Gastrocnemius medialis (tissue), 4 donors: ENCODE measurements at regions not wholly inside any gene's neighbourhood (a gene's known extent, or its start where the extent isn't known, plus 50 kb on each side); places are given as distances from the start of the nearest gene placed in this dataset.

ENCODE experiments used
- ATAC-seq, 2 donors: fragments of 150-250 bp; one replicate each; pipeline ENCODE4 v1.9.1; 2016
- DNase-seq, 2 donors: peaks; one replicate each; pipeline ENCODE4 v3.0.0-alpha.2; 2019
- H3K27ac ChIP-seq, 4 donors: fragments of 200-600 bp; sonication (generic); 1 replicate in 1 of 4; 2 replicates in 3 of 4; pipeline ENCODE4 v1.5.1; 2016 to 2018; ENCODE audit warnings: mild to moderate bottlenecking in 2 of 4, moderate library complexity in 1 of 4
- H3K27me3 ChIP-seq, 3 donors: fragments of 200-600 bp; sonication (generic) in 2 of 3; 1 replicate in 1 of 3; 2 replicates in 2 of 3; pipeline versions ENCODE4 v1.5.1 to v1.6.0; 2016 to 2019; ENCODE audit warnings: mild to moderate bottlenecking in 1 of 3, moderate library complexity in 1 of 3
- H3K36me3 ChIP-seq, 2 donors: fragments of 200-600 bp; sonication (generic) in 1 of 2; one replicate each; pipeline ENCODE4 v1.5.1; 2017 to 2018
- H3K4me1 ChIP-seq, 2 donors: fragments of 200-600 bp; sonication (generic) in 1 of 2; one replicate each; pipeline ENCODE4 v1.5.1; 2016 to 2017; ENCODE audit warnings: mild to moderate bottlenecking in 2 of 2
- H3K4me3 ChIP-seq, 4 donors: fragments of 200-600 bp; sonication (generic) in 3 of 4; 1 replicate in 1 of 4; 2 replicates in 3 of 4; pipeline ENCODE4 v1.5.1; 2016 to 2019; ENCODE audit warnings: mild to moderate bottlenecking in 2 of 4
- H3K9me3 ChIP-seq, 3 donors: fragments of 200-600 bp; sonication (generic) in 2 of 3; 1 replicate in 1 of 3; 2 replicates in 2 of 3; pipeline ENCODE4 v1.5.1; 2016 to 2019
- CTCF ChIP-seq, 5 experiments: fragments of 450-650 bp in 3 of 5; fragments of 200-600 bp in 2 of 5; sonication (generic) in 2 of 5; IDR thresholded peaks in 4 of 5; conservative IDR thresholded peaks in 1 of 5; 1 replicate in 4 of 5; 2 replicates in 1 of 5; pipeline ENCODE4 v1.5.1; 2016 to 2019; ENCODE audit warnings: antibody characterized with exemption in 5 of 5, mild to moderate bottlenecking in 3 of 5, moderate library complexity in 3 of 5
- POLR2A ChIP-seq, 2 donors: fragments of 450-650 bp; IDR thresholded peaks; one replicate each; pipeline ENCODE4 v1.6.1; 2017; ENCODE audit warnings: antibody characterized with exemption in 2 of 2, mild to moderate bottlenecking in 2 of 2, moderate library complexity in 2 of 2
- in situ Hi-C, 4 donors: fragments of 200-750 bp; cut with MboI; loops; one replicate each; pipeline versions ENCODE4 v1.15.0 to v1.8.0; 2017; ENCODE audit warnings: low sequenced_read_pairs in 4 of 4
- intact Hi-C: fragments of 100-400 bp; cut with DNase I; formaldehyde crosslinking; loops from one replicate; pipeline ENCODE4 v1.15.1; 2023; ENCODE audit warnings: low total_unique reads

GRCh38 chr2:121036226-121036692, 248.7 kb downstream of the TFCP2L1 start:
- Histone ChIP-seq H3K4me1 (no peaks in the 10 kb centered on the region), H3K27ac (no peak overlapping the region), H3K4me3 (no peak overlapping the region), H3K9me3 (no peaks in the 10 kb centered on the region), H3K36me3 (no peaks in the 10 kb centered on the region), H3K27me3 (no peaks in the 10 kb centered on the region)
- ATAC-seq (no peak), DNase-seq (no peak)
- in situ Hi-C loops, result no loop called here
- TF ChIP-seq CTCF (IDR thresholded peaks at IDR 0.05 in 4 of 5, conservative IDR thresholded peaks at IDR 0.05 in 1 of 5) (no peak), POLR2A (IDR thresholded peaks at IDR 0.05) (no peak)
- intact Hi-C loops, result no loop called here

DNA sequence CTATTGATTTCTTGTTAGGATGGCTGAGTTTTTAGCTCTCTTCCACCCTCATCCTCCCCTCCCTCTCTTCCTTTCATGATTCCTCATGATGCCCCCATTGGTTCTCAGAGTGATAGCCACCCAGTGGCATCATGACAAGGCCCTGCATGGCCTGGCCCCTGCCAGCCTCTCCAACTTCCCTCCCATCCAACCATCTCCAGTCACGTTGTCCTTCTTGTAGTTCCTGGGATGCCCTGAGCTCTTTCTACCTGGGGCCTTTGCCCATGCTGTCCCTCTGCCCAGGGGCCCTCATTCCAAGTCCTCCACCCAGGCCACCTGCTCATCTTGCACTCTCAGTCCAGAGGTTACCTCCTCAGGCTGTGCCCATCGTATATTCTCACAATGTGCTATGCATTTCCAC, 247.5 kb downstream of the TFCP2L1 start:
- Histone ChIP-seq H3K36me3 (no peaks in the 10 kb centered on the region), H3K4me3 (no peak overlapping the region), H3K4me1 (no peaks in the 10 kb centered on the region), H3K27ac (no peak overlapping the region), H3K27me3 (no peaks in the 10 kb centered on the region), H3K9me3 (no peaks in the 10 kb centered on the region)
- in situ Hi-C loops (no loop called here), intact Hi-C loops (no loop called here)
- TF ChIP-seq CTCF (IDR thresholded peaks at IDR 0.05 in 4 of 5, conservative IDR thresholded peaks at IDR 0.05 in 1 of 5), result no peak
- TF ChIP-seq POLR2A (IDR thresholded peaks at IDR 0.05), result no peak
- ATAC-seq (no peak), DNase-seq (no peak)

DNA sequence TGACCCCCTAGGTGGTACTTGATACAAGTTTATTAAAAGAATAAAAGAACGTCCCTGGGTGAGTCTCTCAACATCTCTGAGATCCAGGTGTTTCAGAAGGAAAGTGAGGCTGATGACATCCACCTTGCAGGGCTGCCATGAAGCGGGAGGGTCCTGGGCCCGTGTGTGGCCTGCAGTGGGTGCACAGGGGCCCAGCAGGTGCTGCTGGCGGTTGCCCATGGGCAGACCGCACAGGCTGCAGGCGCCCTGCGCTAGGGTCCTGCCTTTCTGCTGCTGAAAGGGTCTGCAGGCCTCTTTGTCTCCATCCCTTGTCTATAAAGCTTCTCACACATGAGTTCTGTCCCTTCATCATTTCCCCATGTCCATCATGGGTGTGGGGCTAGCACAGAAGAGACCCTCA, 247.0 kb downstream of the TFCP2L1 start:
- no peaks in the 10 kb centered on the region for H3K9me3 ChIP-seq
- no peak overlapping the region for H3K27ac ChIP-seq
- no peak overlapping the region for H3K4me3 ChIP-seq
- DNase-seq (no peak), ATAC-seq (no peak)
- no peaks in the 10 kb centered on the region for H3K27me3 ChIP-seq
- H3K36me3 ChIP-seq, result no peaks in the 10 kb centered on the region
- intact Hi-C loops (no loop called here), in situ Hi-C loops (no loop called here)
- H3K4me1 ChIP-seq, result no peaks in the 10 kb centered on the region
- no peak for TF ChIP-seq POLR2A (IDR thresholded peaks at IDR 0.05)
- TF ChIP-seq CTCF (IDR thresholded peaks at IDR 0.05 in 4 of 5, conservative IDR thresholded peaks at IDR 0.05 in 1 of 5), result no peak

- intact Hi-C loops, result no loop called here
- no peaks in the 10 kb centered on the region for H3K4me1 ChIP-seq
- no peak for TF ChIP-seq POLR2A (IDR thresholded peaks at IDR 0.05)
- TF ChIP-seq CTCF (IDR thresholded peaks at IDR 0.05 in 4 of 5, conservative IDR thresholded peaks at IDR 0.05 in 1 of 5), result no peak
- DNase-seq, result no peak
- no peaks in the 10 kb centered on the region for H3K36me3 ChIP-seq
- H3K4me3 ChIP-seq, result no peak overlapping the region
- H3K27me3 ChIP-seq, result no peaks in the 10 kb centered on the region
- in situ Hi-C loops, result no loop called here
- ATAC-seq, result no peak
- H3K27ac ChIP-seq, result no peak overlapping the region
- H3K9me3 ChIP-seq, result no peaks in the 10 kb centered on the region
Measured at GRCh38 chr2:121038431-121038830, 246.6 kb downstream of the TFCP2L1 start.

- in situ Hi-C loops (no loop called here), intact Hi-C loops (no loop called here)
- ATAC-seq, result no peak
- Histone ChIP-seq H3K27me3 (no peaks in the 10 kb centered on the region), H3K4me3 (no peak overlapping the region), H3K36me3 (no peaks in the 10 kb centered on the region), H3K4me1 (no peaks in the 10 kb centered on the region), H3K27ac (no peak overlapping the region), H3K9me3 (no peaks in the 10 kb centered on the region)
- DNase-seq, result no peak
- no peak for TF ChIP-seq POLR2A (IDR thresholded peaks at IDR 0.05)
- no peak for TF ChIP-seq CTCF (IDR thresholded peaks at IDR 0.05 in 4 of 5, conservative IDR thresholded peaks at IDR 0.05 in 1 of 5)
Measured at GRCh38 chr2:121038891-121039616, 245.9 kb downstream of the TFCP2L1 start.
